ENCODE measurements at regions not wholly inside any gene's neighbourhood (a gene's known extent, or its start where the extent isn't known, plus 50 kb on each side); places are given as distances from the start of the nearest gene placed in this dataset.

DNA sequence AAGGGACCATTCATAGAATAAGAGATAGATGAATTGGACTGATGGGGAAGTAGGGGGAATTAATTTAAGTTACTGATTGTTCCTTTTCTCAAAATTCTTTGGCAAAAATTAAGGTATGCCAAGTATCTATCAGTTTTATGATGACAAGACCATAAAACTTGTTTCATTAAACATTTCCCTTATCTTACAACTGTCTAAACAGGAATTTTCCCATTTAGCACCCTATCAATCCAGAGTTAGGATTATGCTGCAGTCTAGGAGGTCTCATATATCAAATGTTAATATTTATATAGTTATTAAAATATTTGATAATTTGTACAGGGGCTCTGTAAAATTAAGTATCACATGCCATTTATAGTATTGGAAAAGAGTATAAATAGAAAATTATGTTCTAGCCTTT, 51.5 kb upstream of the ARID1B start:
- H3K4me3 ChIP-seq (ENCODE audit: low read depth, low read length), result no peak overlapping the region
- DNase-seq (ENCODE audit: low read depth), result no peak
- no peak for TF ChIP-seq CTCF (IDR thresholded peaks at IDR 0.05; ENCODE audit: insufficient read depth, low read depth, low read length, missing control alignments)

GRCh38 chr6:156720691-156721685, 56.2 kb upstream of the ARID1B start:
- peak overlapping the region; percentile 50 for H3K4me3 ChIP-seq (ENCODE audit: low read depth, low read length)
- DNase-seq (ENCODE audit: low read depth), result peak; percentile 63
- TF ChIP-seq CTCF (IDR thresholded peaks at IDR 0.05; ENCODE audit: insufficient read depth, low read depth, low read length, missing control alignments), result no peak

DNA sequence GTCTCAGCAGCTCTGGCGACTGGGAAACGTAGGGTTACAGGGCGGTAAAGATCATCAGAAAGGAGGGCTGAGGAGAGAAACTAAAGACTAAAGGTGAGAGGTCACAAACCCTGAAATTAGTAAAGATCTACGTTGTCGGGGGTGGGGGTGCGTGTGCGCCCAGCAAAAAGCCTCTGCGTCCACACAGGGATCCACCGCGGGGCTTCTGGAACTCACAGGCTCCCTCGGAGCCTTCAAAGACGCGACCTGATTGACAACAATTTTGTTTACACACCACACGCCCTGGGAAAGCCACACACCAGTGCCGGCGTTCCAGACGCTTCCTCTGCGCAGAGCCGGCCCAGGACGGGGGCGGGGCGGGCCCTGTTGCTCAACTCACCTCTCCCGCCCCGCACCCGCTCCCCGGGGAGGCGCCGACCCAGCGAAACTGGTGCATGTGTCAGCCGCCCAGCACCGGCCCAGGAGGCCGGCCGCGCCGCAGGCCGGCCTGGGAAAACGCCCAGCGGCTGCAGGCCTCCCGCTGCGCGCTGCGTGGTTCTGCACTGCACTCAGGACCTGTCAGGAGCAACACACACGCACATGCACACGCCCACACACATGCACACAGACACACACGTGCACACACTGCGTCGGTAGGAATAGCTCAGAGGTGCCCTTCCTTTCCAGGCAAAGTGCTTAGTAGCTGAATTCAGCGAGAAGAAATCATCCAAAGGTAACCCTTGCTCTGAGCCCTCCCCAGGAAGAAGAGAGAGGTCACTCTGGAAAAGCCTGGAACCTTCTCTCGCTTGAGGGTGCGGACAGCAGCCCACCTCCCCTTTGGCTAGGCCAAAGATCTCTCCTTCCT, 57.2 kb upstream of the ARID1B start:
- TF ChIP-seq CTCF (IDR thresholded peaks at IDR 0.05; ENCODE audit: insufficient read depth, low read depth, low read length, missing control alignments), result no peak
- DNase-seq (ENCODE audit: low read depth), result peak; percentile 88
- H3K4me3 ChIP-seq (ENCODE audit: low read depth, low read length), result peak overlapping the region; percentile 50

GRCh38 chr6:156719395-156719719, 57.8 kb upstream of the ARID1B start:
- DNase-seq (ENCODE audit: low read depth), result no peak
- TF ChIP-seq CTCF (IDR thresholded peaks at IDR 0.05; ENCODE audit: insufficient read depth, low read depth, low read length, missing control alignments), result no peak
- peak overlapping the region; percentile 50 for H3K4me3 ChIP-seq (ENCODE audit: low read depth, low read length)

- no peak for DNase-seq (ENCODE audit: low read depth)
- TF ChIP-seq CTCF (IDR thresholded peaks at IDR 0.05; ENCODE audit: insufficient read depth, low read depth, low read length, missing control alignments), result no peak
- H3K4me3 ChIP-seq (ENCODE audit: low read depth, low read length), result no peak overlapping the region
These were observed 58.4 kb upstream of the ARID1B start for GRCh38 chr6:156718647-156719394.

DNA sequence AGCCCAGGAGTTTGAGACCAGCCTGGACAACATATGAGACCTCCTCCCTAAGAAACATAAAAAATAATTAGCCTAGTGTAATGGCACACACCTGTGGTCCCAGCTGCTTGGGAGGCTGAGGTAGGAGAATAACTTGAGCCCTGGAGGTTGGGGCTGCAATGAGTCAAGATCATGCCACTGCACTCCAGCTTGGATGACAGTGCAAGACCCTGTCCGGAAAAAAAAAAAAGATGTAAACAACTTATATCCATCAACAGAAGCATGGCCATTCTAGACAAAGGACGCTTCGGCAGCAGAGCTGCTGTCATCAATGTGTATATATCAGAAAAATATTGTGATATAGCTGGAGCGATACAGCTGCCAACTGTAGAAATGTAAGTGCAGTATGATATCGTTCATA, 59.6 kb upstream of the ARID1B start:
- DNase-seq (ENCODE audit: low read depth), result no peak
- TF ChIP-seq CTCF (IDR thresholded peaks at IDR 0.05; ENCODE audit: insufficient read depth, low read depth, low read length, missing control alignments), result no peak
- H3K4me3 ChIP-seq (ENCODE audit: low read depth, low read length), result no peak overlapping the region
